AG09319 (cell line): ENCODE measurements at regions not wholly inside any gene's neighbourhood (a gene's known extent, or its start where the extent isn't known, plus 50 kb on each side); places are given as distances from the start of the nearest gene placed in this dataset.

Experiments
- DNase-seq: peaks from one replicate; pipeline ENCODE4 v3.0.0-alpha.2; 2010; ENCODE audit warnings: low read depth; ENCODE audit errors: extremely low read depth
- TF ChIP-seq, protein P1 (sequence below): IDR thresholded peaks from 2 replicates; pipeline ENCODE4 v1.5.1; 2011; ENCODE audit warnings: low read depth, mild to moderate bottlenecking, inconsistent platforms, low read length, moderate library complexity

DNA sequence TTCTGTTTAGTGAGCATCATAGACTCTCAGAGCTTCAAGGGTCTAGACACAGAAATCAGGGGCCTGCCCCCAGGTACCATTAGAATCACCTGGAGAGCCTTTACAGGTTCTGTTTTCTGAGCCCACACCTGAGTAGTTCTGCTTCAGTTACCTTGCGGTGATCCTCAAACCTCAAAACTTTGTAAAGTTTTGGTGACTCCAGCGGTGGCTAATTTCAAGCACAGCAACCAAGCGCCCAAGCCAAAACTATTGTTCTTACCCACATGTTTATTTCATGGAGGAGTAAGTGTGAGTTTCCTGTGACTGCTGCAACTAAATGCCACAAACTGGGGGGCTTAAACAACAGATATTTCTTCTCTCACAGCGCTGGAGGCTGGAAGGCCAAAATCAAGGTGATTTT, 108.9 kb downstream of the FOXD1 start:
- no peak for DNase-seq
- TF ChIP-seq, protein P1, sequence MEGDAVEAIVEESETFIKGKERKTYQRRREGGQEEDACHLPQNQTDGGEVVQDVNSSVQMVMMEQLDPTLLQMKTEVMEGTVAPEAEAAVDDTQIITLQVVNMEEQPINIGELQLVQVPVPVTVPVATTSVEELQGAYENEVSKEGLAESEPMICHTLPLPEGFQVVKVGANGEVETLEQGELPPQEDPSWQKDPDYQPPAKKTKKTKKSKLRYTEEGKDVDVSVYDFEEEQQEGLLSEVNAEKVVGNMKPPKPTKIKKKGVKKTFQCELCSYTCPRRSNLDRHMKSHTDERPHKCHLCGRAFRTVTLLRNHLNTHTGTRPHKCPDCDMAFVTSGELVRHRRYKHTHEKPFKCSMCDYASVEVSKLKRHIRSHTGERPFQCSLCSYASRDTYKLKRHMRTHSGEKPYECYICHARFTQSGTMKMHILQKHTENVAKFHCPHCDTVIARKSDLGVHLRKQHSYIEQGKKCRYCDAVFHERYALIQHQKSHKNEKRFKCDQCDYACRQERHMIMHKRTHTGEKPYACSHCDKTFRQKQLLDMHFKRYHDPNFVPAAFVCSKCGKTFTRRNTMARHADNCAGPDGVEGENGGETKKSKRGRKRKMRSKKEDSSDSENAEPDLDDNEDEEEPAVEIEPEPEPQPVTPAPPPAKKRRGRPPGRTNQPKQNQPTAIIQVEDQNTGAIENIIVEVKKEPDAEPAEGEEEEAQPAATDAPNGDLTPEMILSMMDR, result no peak

DNA sequence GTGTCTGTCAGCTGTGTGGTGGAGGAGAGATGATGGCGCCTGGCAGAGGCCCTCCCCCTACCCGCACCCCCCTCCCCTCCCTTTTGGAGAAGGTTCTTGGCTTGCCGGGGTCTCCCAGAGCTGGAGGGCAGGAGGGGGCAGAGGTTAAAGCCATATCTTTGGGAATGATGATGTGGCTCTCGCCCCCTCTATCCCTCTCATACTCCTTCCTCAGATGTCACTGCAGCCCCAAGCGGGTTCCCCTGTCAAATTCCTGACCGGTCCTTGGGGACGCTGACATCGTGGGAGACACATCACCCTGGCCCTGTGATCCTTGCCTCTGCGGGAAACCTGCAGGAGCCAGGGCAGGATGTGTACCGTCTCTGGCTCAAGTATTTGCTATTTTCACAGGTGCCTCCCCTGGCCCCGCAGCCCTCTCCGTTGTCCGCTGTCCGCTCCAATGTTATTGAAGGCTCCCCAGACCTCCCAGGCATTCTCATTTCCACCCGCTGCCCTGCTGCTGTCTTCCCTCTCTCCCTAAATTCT, 109.5 kb downstream of the FOXD1 start:
- DNase-seq, result no peak
- TF ChIP-seq, protein P1, result no peak

DNA sequence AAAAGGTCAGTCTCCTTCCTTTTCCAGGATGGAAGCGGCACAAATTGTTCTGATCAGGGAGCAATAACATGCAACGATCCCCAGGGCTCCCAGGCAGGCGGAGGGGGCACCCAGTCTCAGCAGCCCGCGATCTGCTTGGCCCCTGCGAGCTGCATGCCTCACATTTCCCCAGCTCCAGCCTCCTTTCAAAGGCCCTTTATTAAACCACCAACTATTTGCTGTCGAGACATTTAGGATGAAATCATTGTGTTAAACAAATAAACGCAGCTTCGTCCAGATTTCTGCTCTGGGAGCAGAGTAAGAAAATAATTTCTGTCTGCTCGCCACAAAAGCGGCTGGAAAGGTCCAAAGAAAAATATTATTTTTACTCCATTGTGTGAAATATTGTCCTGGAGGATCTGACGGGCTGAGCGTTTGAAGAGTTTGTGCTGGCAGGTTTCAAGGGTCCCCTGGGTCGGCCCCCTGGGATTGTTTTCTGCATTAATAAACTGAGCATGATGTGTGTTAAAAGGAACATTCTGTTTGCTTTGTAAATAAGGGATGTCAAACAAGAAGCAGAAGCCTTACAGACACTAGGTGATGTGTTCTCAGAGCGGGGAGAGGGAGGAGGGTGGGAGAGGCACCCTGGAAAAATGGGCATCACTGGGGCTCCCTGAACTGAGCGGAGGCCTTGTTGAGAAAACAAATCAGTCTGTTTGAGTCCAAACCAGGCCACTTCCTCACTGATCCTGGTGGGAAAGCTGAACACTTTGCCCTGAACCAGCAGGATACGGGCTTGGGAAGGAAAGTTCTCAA, 110.1 kb downstream of the FOXD1 start:
- peak; percentile 16 for DNase-seq
- TF ChIP-seq, protein P1, result no peak

DNA sequence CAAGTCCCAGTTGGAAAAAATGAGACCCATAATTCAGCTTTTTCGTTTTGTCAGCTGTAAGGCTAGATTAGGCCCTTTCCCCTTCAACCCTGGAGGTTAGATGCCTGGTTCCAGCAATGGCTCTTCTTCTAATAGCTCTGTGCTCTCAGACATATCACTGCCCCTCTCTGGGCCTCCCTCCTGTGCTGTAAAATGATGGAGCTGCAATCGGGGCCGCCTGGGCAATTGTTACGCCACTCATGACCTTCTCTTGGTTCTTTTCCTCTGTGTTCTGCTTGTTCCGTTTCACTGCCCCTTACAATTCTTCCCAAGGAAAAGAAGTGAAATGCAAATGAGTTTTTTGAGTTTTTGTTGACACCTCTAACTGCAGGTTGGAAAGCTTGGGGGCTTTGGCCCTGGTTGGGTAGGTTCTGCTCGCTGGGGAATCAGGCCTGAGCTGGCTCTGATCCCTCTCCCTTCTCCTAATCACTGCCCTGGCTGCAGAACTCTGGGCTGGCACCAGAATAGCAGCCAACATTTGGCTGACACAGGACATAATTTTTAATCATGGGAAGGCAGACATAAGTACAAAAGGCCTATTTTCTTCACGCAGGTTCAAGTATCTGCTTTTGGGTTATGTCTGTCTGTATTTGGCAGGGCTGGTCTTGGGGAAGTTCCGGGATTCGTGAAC, 110.9 kb downstream of the FOXD1 start:
- DNase-seq, result no peak
- TF ChIP-seq, protein P1, result no peak

DNA sequence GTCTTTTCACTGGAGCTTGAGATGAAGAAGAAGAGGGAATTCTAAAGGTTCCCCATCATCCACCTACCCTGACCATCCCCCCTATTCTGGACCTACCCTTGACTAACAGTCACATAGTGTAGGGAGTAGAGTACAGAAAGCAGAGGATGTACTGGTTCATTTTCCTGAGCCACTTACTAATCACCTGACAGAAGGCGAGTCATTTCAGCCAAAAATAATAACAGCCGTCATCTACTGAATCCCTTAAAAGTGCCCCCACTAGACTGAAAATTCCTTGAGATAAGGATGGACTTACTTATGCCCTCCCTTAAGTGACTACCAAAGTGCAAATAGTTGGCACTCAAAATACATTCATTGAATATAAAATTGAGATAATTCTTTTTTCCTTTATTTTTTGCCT, 112.2 kb downstream of the FOXD1 start:
- no peak for DNase-seq
- TF ChIP-seq, protein P1, result no peak

DNA sequence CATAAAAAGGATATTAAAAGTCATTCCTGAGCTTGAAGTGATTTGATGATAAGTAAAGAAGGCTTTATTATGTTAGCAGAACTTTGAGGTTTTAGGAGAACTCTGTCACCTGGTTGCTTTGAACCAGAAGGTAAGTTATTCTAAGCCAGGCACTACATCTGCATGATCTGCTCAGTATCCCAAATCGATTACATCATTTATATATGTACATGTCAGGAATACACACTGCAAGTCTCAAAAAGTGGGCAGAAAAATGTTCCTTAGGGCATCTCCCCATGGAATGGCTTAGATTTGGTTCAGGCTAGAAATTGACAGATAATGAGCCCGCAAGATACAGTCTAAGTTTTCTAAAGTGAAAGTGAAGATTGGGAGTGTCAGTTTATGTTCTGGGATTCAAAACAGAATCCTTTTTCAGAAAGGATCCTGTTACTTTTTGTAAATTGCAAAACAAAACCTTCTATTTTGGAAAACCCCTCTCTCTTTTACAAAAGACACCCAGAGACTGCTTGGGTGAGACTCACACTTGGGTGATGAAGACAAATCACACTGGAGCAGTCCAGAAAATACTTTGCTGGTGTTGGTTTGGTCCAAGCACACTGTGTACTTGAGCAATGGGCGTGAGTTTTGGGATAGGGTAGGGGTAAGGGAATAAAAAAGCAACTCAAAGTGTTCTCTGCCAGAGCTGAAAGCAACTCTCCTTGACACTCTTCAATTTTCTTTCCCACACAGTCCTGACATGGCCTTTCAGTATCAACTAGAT, 114.5 kb downstream of the FOXD1 start:
- TF ChIP-seq, protein P1, result no peak
- DNase-seq, result no peak
